ENCODE measurements at regions not wholly inside any gene's neighbourhood (a gene's known extent, or its start where the extent isn't known, plus 50 kb on each side); places are given as distances from the start of the nearest gene placed in this dataset.

DNA sequence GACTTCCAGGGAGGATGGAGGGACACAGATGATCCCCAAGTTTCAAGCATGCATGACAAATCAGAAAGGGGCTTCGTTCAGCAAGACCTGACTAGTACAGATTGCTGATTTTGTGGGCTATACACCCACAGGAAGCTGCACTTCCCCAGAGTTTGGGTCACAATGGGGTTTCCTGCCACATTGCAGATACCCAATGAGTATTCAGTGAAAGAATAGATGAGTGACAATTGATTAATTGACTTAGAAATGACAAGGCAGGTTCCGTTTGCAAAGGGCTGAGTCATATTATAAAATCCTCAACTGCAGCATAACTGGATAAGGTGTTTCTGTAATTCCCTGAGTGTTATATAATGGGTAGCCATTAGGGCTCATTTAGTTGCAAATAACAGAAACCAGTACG, 146.6 kb upstream of the TBL1X start:
- no peak for TF ChIP-seq CTCF (IDR thresholded peaks at IDR 0.05; ENCODE audit: insufficient read depth, low read length)
- H3K4me3 ChIP-seq (ENCODE audit: low read depth, low read length) = no peak overlapping the region
- DNase-seq (ENCODE audit: low read depth) = no peak

DNA sequence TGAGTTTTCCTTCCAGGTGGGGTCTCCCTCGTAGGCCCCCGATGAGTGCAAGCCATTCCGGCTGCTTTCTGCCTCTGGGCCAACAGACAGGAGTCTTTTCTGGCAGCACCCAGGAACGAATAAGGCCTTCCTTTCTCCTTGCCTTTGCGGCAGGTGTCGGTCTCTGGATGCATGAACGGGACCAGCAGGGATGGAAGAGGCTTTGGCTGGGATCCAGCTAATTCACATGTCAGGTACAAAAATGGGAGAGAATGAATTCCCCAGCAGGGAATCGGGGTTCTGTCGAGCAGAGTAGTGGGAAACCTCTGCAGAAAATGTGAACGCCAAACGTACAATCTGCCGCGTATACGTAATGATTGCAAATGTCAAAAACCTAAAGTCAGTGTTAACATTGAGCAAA, 146.1 kb upstream of the TBL1X start:
- no peak for TF ChIP-seq CTCF (IDR thresholded peaks at IDR 0.05; ENCODE audit: insufficient read depth, low read length)
- no peak overlapping the region for H3K4me3 ChIP-seq (ENCODE audit: low read depth, low read length)
- no peak for DNase-seq (ENCODE audit: low read depth)

DNA sequence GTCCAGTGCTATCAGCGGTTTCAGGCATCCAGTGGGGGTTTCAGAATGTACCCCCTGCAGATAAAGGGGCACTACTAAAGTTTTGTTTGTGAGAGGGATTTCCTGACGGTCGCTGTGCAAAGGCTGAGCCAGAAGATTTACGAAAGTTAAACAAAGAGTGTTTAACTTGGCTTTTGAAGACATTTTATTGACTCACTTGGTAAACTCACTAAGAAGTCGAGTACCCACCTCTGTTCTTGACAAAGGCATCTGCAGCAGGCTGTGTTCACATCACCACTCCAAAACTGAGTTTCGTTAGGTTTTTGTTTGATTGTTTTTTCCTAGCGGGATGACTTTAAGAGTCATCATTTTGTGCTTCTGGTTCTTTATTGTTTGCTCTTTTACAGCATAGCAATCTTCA, 143.9 kb upstream of the TBL1X start:
- peak; percentile 5 for DNase-seq (ENCODE audit: low read depth)
- TF ChIP-seq CTCF (IDR thresholded peaks at IDR 0.05; ENCODE audit: insufficient read depth, low read length) = no peak
- no peak overlapping the region for H3K4me3 ChIP-seq (ENCODE audit: low read depth, low read length)

- DNase-seq (ENCODE audit: low read depth) = no peak
These were observed 140.2 kb upstream of the TBL1X start for GRCh38 chrX:9324676-9325075.

GRCh38 chrX:9326369-9326768, 138.5 kb upstream of the TBL1X start:
- DNase-seq (ENCODE audit: low read depth) = no peak
- no peak overlapping the region for H3K4me3 ChIP-seq (ENCODE audit: low read depth, low read length)
- no peak for TF ChIP-seq CTCF (IDR thresholded peaks at IDR 0.05; ENCODE audit: insufficient read depth, low read length)

More at GRCh38 chrX:9324676-9325075, 140.2 kb upstream of the TBL1X start:
- TF ChIP-seq CTCF (IDR thresholded peaks at IDR 0.05; ENCODE audit: insufficient read depth, low read length) = no peak
- no peak overlapping the region for H3K4me3 ChIP-seq (ENCODE audit: low read depth, low read length)

GRCh38 chrX:9327086-9327746, 137.6 kb upstream of the TBL1X start:
- DNase-seq (ENCODE audit: low read depth) = no peak
- no peak for TF ChIP-seq CTCF (IDR thresholded peaks at IDR 0.05; ENCODE audit: insufficient read depth, low read length)
- H3K4me3 ChIP-seq (ENCODE audit: low read depth, low read length) = no peak overlapping the region

DNA sequence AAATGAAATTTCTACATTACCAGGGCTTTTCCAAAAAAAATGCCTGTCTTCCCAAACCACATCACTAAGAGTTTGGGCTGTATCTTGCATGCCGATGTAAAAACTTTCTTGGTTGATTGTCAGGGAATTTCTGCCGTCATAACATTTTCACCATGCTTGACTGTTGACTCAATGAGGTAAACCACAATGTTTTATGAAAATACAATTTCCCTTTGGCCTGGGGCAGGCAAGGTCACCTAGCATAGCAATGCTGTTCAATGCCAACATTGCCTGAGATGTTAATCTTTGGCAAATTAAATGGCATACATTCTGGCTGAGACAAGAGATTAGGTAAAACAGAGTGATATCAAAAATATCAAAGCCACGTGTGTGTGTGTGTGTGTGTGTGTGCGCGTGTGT, 137.1 kb upstream of the TBL1X start:
- TF ChIP-seq CTCF (IDR thresholded peaks at IDR 0.05; ENCODE audit: insufficient read depth, low read length) = no peak
- peak; percentile 64 for DNase-seq (ENCODE audit: low read depth)
- no peak overlapping the region for H3K4me3 ChIP-seq (ENCODE audit: low read depth, low read length)
